ENCODE measurements at regions not wholly inside any gene's neighbourhood (a gene's known extent, or its start where the extent isn't known, plus 50 kb on each side); places are given as distances from the start of the nearest gene placed in this dataset.

GRCh38 chr2:134139611-134140010, 114.3 kb upstream of the MGAT5 start:
- H3K27ac ChIP-seq (ENCODE audit: low read depth in 1 of 2, low read length in 1 of 2): no peak overlapping the region
- no peaks in the 10 kb centered on the region for H3K9me3 ChIP-seq (ENCODE audit: control insufficient read depth in 2 of 2, insufficient read depth in 1 of 2, low read length in 1 of 2)
- peaks cover 14 to 36% of the 10 kb centered on the region in 2 donors for H3K4me1 ChIP-seq (ENCODE audit: control insufficient read depth in 2 of 2, insufficient read depth in 2 of 2, low read length in 2 of 2)
- no peaks in the 10 kb centered on the region for H3K27me3 ChIP-seq (ENCODE audit: control insufficient read depth in 2 of 2, insufficient read depth in 1 of 2, low read length in 1 of 2)
- DNase-seq (ENCODE audit: low read depth in 6 of 9, low spot score in 9 of 9): no peak
- H3K36me3 ChIP-seq (ENCODE audit: control insufficient read depth in 2 of 2, insufficient read depth in 2 of 2, low read length in 1 of 2): peaks cover 0 to 3% of the 10 kb centered on the region in 2 donors
- no peak overlapping the region for H3K4me3 ChIP-seq (ENCODE audit: low read length in 2 of 2)
- 96% methylated on average over 4 of the region's 4 CpGs for WGBS

DNA sequence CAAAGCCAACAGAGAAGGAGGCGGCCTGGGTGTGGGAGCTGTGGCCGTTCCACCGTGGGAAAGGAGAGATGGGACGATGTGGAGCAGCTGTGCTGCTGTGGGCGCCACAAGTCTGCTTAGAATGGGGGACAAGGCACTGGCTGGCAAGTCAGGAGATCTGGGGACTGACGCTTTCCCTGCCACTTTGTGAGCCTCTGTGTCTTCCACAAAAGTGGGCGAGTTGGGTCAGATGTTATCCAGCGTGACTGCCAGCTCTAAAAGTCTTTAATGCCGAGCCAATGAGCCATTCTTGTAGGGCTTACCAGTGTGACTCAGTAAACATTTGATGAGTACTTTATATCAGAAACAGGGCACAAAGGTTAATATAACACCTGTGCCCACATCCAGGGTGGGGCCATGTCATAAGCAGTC, 113.6 kb upstream of the MGAT5 start:
- no peak overlapping the region for H3K27ac ChIP-seq (ENCODE audit: low read depth in 1 of 2, low read length in 1 of 2)

DNA sequence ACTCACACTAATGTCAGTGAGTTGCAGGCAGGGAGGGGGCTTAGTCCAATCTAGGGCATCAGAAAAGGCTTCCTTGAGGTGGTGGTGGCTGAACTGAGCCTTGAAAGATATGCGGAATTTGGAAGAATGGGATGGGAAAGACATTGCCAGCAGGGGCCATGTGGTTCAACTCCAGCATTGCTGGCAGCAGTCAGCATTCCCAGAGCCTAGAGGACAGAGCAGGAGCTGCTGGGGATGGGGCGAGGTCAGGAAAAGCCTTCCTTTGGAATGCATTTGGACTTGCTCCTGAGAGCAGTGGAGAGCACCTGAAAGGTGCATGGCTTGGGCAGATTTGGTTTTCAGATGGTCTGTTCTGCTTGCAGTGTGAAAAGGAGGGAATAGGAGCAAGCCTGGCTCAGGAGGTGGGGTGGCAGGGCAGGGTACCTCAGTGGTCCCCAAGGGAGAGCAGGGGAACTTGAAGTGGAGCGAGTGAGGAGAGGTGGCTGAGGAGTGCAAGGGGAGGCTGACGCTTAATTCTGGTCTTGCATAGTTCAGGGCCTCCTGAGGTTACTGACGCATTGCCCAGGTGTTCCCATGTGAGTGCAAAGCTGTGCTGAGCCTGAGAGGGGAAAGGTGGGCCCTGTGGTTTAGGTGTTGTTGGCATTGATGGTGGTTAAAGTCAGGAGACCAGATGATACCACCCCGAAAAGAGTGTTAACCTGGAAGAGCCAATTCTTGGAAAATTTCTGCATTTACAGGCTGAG, 112.1 kb upstream of the MGAT5 start:
- no peak overlapping the region for H3K27ac ChIP-seq (ENCODE audit: low read depth in 1 of 2, low read length in 1 of 2)
- H3K4me1 ChIP-seq (ENCODE audit: control insufficient read depth in 2 of 2, insufficient read depth in 2 of 2, low read length in 2 of 2): peaks cover 11 to 29% of the 10 kb centered on the region in 2 donors
- 88% methylated on average over 6 of the region's 6 CpGs for WGBS
- peaks cover 0 to 3% of the 10 kb centered on the region in 2 donors for H3K36me3 ChIP-seq (ENCODE audit: control insufficient read depth in 2 of 2, insufficient read depth in 2 of 2, low read length in 1 of 2)
- DNase-seq (ENCODE audit: low read depth in 6 of 9, low spot score in 9 of 9): no peak
- H3K4me3 ChIP-seq (ENCODE audit: low read length in 2 of 2): no peak overlapping the region
- no peaks in the 10 kb centered on the region for H3K27me3 ChIP-seq (ENCODE audit: control insufficient read depth in 2 of 2, insufficient read depth in 1 of 2, low read length in 1 of 2)
- H3K9me3 ChIP-seq (ENCODE audit: control insufficient read depth in 2 of 2, insufficient read depth in 1 of 2, low read length in 1 of 2): no peaks in the 10 kb centered on the region

More for the DNA sequence above, 113.6 kb upstream of the MGAT5 start:
- no peaks in the 10 kb centered on the region for H3K9me3 ChIP-seq (ENCODE audit: control insufficient read depth in 2 of 2, insufficient read depth in 1 of 2, low read length in 1 of 2)
- WGBS: 96% methylated on average over 9 of the region's 9 CpGs
- H3K4me3 ChIP-seq (ENCODE audit: low read length in 2 of 2): no peak overlapping the region
- peaks cover 14 to 36% of the 10 kb centered on the region in 2 donors for H3K4me1 ChIP-seq (ENCODE audit: control insufficient read depth in 2 of 2, insufficient read depth in 2 of 2, low read length in 2 of 2)
- no peaks in the 10 kb centered on the region for H3K27me3 ChIP-seq (ENCODE audit: control insufficient read depth in 2 of 2, insufficient read depth in 1 of 2, low read length in 1 of 2)
- DNase-seq (ENCODE audit: low read depth in 6 of 9, low spot score in 9 of 9): no peak
- peaks cover 0 to 3% of the 10 kb centered on the region in 2 donors for H3K36me3 ChIP-seq (ENCODE audit: control insufficient read depth in 2 of 2, insufficient read depth in 2 of 2, low read length in 1 of 2)

GRCh38 chr2:134142341-134142738, 111.5 kb upstream of the MGAT5 start:
- no peak overlapping the region for H3K4me3 ChIP-seq (ENCODE audit: low read length in 2 of 2)
- WGBS: 94% methylated on average over 4 of the region's 4 CpGs
- peaks cover 0 to 3% of the 10 kb centered on the region in 2 donors for H3K36me3 ChIP-seq (ENCODE audit: control insufficient read depth in 2 of 2, insufficient read depth in 2 of 2, low read length in 1 of 2)
- H3K9me3 ChIP-seq (ENCODE audit: control insufficient read depth in 2 of 2, insufficient read depth in 1 of 2, low read length in 1 of 2): no peaks in the 10 kb centered on the region
- peaks cover 5 to 23% of the 10 kb centered on the region in 2 donors for H3K4me1 ChIP-seq (ENCODE audit: control insufficient read depth in 2 of 2, insufficient read depth in 2 of 2, low read length in 2 of 2)
- no peaks in the 10 kb centered on the region for H3K27me3 ChIP-seq (ENCODE audit: control insufficient read depth in 2 of 2, insufficient read depth in 1 of 2, low read length in 1 of 2)
- DNase-seq (ENCODE audit: low read depth in 6 of 9, low spot score in 9 of 9): no peak
- no peak overlapping the region for H3K27ac ChIP-seq (ENCODE audit: low read depth in 1 of 2, low read length in 1 of 2)

GRCh38 chr2:134142903-134143302, 111.0 kb upstream of the MGAT5 start:
- H3K4me1 ChIP-seq (ENCODE audit: control insufficient read depth in 2 of 2, insufficient read depth in 2 of 2, low read length in 2 of 2): peaks cover 4 to 21% of the 10 kb centered on the region in 2 donors
- H3K27me3 ChIP-seq (ENCODE audit: control insufficient read depth in 2 of 2, insufficient read depth in 1 of 2, low read length in 1 of 2): no peaks in the 10 kb centered on the region
- no peaks in the 10 kb centered on the region for H3K9me3 ChIP-seq (ENCODE audit: control insufficient read depth in 2 of 2, insufficient read depth in 1 of 2, low read length in 1 of 2)
- H3K36me3 ChIP-seq (ENCODE audit: control insufficient read depth in 2 of 2, insufficient read depth in 2 of 2, low read length in 1 of 2): peaks cover 0 to 3% of the 10 kb centered on the region in 2 donors
- DNase-seq (ENCODE audit: low read depth in 6 of 9, low spot score in 9 of 9): no peak
- no peak overlapping the region for H3K4me3 ChIP-seq (ENCODE audit: low read length in 2 of 2)
- H3K27ac ChIP-seq (ENCODE audit: low read depth in 1 of 2, low read length in 1 of 2): no peak overlapping the region
- WGBS: 98% methylated on average over 5 of the region's 5 CpGs

- WGBS: 97% methylated on average over 3 of the region's 3 CpGs
- H3K27ac ChIP-seq (ENCODE audit: low read depth in 1 of 2, low read length in 1 of 2): no peak overlapping the region
- peaks cover 4 to 20% of the 10 kb centered on the region in 2 donors for H3K4me1 ChIP-seq (ENCODE audit: control insufficient read depth in 2 of 2, insufficient read depth in 2 of 2, low read length in 2 of 2)
These were observed 110.3 kb upstream of the MGAT5 start for GRCh38 chr2:134143568-134143967.

DNA sequence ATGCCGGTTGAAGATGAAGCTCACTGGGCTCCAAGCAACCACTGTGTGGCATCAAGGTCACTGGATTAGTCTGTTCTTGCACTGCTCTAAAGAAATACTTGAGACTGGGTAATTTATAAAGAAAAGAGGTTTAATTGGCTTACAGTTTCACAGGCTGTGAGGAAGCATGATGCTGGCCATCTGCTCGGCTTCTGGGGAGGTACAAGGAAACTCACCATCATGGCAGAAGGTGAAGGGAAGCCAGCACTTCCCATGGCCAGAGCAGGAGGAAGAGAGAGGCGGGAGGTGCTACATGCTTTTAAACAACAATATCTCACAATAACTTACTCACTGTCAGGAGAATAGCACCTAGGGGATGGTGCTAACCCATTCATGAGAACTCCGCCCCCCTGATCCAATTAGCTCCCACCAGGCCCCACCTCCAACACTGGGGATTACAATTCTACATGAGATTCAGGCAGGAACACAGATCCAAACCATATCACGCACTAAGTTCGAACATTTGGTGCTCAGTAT, 109.7 kb upstream of the MGAT5 start:
- Histone ChIP-seq H3K27ac (ENCODE audit: low read depth in 1 of 2, low read length in 1 of 2) (no peak overlapping the region), H3K9me3 (ENCODE audit: control insufficient read depth in 2 of 2, insufficient read depth in 1 of 2, low read length in 1 of 2) (no peaks in the 10 kb centered on the region), H3K27me3 (ENCODE audit: control insufficient read depth in 2 of 2, insufficient read depth in 1 of 2, low read length in 1 of 2) (no peaks in the 10 kb centered on the region), H3K36me3 (ENCODE audit: control insufficient read depth in 2 of 2, insufficient read depth in 2 of 2, low read length in 1 of 2) (peaks cover 0 to 3% of the 10 kb centered on the region in 2 donors), H3K4me1 (ENCODE audit: control insufficient read depth in 2 of 2, insufficient read depth in 2 of 2, low read length in 2 of 2) (peaks cover 4 to 20% of the 10 kb centered on the region in 2 donors), H3K4me3 (ENCODE audit: low read length in 2 of 2) (no peak overlapping the region)
- WGBS: 96% methylated on average over 6 of the region's 6 CpGs
- no peak for DNase-seq (ENCODE audit: low read depth in 6 of 9, low spot score in 9 of 9)

More at GRCh38 chr2:134143568-134143967, 110.3 kb upstream of the MGAT5 start:
- no peaks in the 10 kb centered on the region for H3K27me3 ChIP-seq (ENCODE audit: control insufficient read depth in 2 of 2, insufficient read depth in 1 of 2, low read length in 1 of 2)
- no peaks in the 10 kb centered on the region for H3K9me3 ChIP-seq (ENCODE audit: control insufficient read depth in 2 of 2, insufficient read depth in 1 of 2, low read length in 1 of 2)
- no peak overlapping the region for H3K4me3 ChIP-seq (ENCODE audit: low read length in 2 of 2)
- no peak for DNase-seq (ENCODE audit: low read depth in 6 of 9, low spot score in 9 of 9)
- peaks cover 0 to 3% of the 10 kb centered on the region in 2 donors for H3K36me3 ChIP-seq (ENCODE audit: control insufficient read depth in 2 of 2, insufficient read depth in 2 of 2, low read length in 1 of 2)

GRCh38 chr2:134144651-134145050, 109.2 kb upstream of the MGAT5 start:
- 95% methylated on average over 4 of the region's 4 CpGs for WGBS
- Histone ChIP-seq H3K27me3 (ENCODE audit: control insufficient read depth in 2 of 2, insufficient read depth in 1 of 2, low read length in 1 of 2) (no peaks in the 10 kb centered on the region), H3K9me3 (ENCODE audit: control insufficient read depth in 2 of 2, insufficient read depth in 1 of 2, low read length in 1 of 2) (no peaks in the 10 kb centered on the region)

DNA sequence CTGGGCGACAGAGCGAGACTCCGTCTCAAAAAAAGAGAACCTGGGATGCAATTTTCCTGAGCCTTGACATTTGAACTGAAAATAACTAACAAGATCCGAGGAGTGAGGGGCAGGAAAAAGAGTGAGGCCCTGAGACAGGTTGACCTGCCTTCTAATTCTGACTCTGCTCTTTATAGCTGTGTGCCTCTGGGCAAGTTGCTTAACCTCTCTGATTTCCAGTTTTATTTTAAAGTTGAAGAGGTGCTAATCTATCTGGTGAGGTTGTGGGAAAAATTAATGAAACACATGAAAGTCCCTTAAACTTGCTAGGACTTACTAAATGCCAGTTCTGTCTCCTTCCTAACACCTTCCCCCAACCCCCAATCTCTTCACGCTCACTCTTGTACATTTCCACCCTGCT, 108.4 kb upstream of the MGAT5 start:
- H3K4me3 ChIP-seq (ENCODE audit: low read length in 2 of 2): no peak overlapping the region
- H3K27me3 ChIP-seq (ENCODE audit: control insufficient read depth in 2 of 2, insufficient read depth in 1 of 2, low read length in 1 of 2): no peaks in the 10 kb centered on the region
- peaks cover 0 to 2% of the 10 kb centered on the region in 2 donors for H3K36me3 ChIP-seq (ENCODE audit: control insufficient read depth in 2 of 2, insufficient read depth in 2 of 2, low read length in 1 of 2)
- H3K27ac ChIP-seq (ENCODE audit: low read depth in 1 of 2, low read length in 1 of 2): no peak overlapping the region
- peaks cover 4 to 26% of the 10 kb centered on the region in 2 donors for H3K4me1 ChIP-seq (ENCODE audit: control insufficient read depth in 2 of 2, insufficient read depth in 2 of 2, low read length in 2 of 2)
- no peak for DNase-seq (ENCODE audit: low read depth in 6 of 9, low spot score in 9 of 9)
- 98% methylated on average over 5 of the region's 5 CpGs for WGBS
- no peaks in the 10 kb centered on the region for H3K9me3 ChIP-seq (ENCODE audit: control insufficient read depth in 2 of 2, insufficient read depth in 1 of 2, low read length in 1 of 2)

More at GRCh38 chr2:134144651-134145050, 109.2 kb upstream of the MGAT5 start:
- Histone ChIP-seq H3K4me3 (ENCODE audit: low read length in 2 of 2) (no peak overlapping the region), H3K4me1 (ENCODE audit: control insufficient read depth in 2 of 2, insufficient read depth in 2 of 2, low read length in 2 of 2) (peaks cover 4 to 20% of the 10 kb centered on the region in 2 donors), H3K36me3 (ENCODE audit: control insufficient read depth in 2 of 2, insufficient read depth in 2 of 2, low read length in 1 of 2) (peaks cover 1 to 2% of the 10 kb centered on the region in 2 donors), H3K27ac (ENCODE audit: low read depth in 1 of 2, low read length in 1 of 2) (no peak overlapping the region)
- no peak for DNase-seq (ENCODE audit: low read depth in 6 of 9, low spot score in 9 of 9)
